HG03469 (cell line): ENCODE measurements at regions not wholly inside any gene's neighbourhood (a gene's known extent, or its start where the extent isn't known, plus 50 kb on each side); places are given as distances from the start of the nearest gene placed in this dataset.
A peak's percentile ranks its signal among the peaks of the same experiment; 100 is the strongest.

Experiments
- ATAC-seq: cut with Tn5 transposase; IDR thresholded peaks from one replicate; pipeline ENCODE4 v1.9.1; 2021; ENCODE audit warnings: mild to moderate bottlenecking, moderate library complexity, moderate number of reproducible peaks; ENCODE audit not compliant: unreplicated experiment

DNA sequence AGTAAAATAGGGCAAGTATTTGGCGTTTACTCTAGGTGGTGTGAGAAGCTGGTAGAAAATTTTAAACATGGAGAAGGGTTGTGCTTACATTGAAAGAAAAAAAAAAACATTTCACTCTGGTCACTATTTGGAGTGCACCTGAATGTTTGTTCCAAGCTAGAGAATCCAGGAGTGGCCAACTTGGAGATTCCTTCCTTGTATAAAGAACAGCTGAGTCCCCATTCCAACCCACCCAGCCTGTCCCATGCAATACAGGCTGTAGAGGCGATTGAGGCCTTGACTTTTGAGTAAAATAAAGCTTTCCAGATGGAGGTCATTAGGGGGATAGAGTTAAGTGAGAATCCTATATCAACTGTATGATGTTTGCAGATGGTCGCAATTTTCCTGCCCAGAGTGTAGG is 203.8 kb upstream of the SYT4 start:
- ATAC-seq = no peak

DNA sequence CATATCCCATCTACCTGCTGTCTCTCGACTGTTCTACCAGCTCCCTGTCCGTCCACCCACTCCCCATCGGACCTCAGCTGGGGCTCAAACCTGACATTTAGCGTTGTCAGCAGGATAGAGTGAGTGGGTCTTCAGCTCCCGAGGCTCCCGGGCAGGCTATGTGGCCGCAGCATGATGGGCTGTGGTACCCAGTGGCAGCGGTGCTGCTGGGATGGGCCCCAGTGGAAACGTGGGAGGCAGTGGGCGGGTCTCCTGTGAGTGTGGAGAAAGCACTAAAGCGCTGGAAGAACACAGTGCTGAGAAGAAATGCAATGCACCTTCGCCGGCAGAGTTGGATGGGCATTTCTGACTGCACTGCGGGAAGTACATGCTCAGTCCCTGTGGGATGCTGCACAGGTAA is 204.8 kb upstream of the SYT4 start:
- no peak for ATAC-seq

DNA sequence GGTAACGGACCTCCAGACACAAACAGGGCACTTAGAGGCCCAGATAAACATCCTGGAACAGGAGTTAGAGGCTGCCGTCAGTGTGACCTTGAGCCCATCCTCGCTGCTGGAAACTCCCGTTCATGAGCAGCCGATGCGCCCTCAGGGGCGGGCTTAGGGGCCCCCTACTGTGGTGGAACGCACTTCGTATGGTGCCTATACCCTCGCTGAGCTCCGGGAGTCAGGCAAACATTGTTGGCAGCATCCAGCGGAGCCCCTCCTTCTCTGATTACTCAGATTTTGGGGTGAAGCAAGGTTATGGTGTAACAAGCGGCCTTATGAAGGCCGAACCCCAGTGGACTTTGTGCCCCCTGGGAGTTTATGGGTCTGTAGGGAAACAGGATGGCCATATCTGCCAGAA is 205.3 kb upstream of the SYT4 start:
- no peak for ATAC-seq

DNA sequence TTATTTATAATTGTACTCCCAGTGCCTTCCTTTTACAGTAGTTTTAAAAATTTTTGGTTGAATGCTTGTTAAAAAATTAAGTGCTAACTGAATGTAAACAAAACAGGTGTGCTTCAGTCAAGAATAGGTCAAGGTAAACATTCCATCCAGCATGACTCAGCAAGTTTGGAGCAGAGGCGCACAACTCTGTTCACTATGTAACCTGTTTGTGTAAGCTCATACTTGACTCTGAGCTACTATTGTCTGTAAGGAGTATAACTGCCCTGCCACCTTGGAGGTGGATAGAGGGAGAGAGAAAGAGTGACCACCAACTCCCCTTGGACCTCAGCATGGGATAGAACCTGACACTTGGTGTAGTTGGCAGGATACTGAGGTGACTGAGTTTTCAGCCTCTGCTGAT is 207.4 kb upstream of the SYT4 start:
- no peak for ATAC-seq

DNA sequence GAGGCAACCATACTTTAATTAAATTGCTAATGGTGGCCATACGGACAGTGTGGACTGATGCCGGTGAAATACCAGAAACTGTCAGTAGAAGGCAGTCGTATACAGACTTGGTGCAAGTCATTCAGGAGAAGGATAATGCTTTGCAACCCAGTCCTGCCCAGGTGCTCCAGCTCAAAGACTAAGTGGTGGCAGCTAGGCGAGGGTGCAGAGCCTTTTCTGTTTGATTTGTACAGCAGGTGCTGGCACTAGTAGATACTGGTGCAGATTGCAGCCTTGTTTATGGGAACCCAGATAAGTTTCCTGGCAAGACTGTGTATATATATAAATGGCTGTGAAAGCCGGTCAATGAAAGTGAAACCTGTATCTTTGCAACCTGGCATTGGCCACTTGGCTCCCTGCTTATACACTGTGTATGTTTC is 208.3 kb upstream of the SYT4 start:
- ATAC-seq = no peak

DNA sequence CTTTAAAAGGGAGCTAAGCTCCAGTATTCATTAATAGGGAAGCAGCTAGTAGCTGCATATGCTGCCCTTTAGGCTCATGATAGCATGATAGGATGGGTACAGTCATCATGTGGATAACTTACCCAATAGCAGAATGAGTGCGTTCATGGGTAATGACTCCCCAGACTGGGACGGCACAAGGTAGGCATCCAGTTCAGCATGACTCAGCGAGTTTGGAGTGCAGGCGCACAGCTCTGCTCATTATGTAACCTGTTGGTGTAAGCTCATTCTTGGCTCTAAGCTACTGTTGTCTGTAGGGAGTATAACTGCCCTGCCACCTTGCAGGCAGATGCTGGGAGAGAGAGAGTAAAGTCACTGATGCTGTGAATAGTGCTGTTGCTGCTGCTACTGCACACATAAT is 209.2 kb upstream of the SYT4 start:
- ATAC-seq = no peak

DNA sequence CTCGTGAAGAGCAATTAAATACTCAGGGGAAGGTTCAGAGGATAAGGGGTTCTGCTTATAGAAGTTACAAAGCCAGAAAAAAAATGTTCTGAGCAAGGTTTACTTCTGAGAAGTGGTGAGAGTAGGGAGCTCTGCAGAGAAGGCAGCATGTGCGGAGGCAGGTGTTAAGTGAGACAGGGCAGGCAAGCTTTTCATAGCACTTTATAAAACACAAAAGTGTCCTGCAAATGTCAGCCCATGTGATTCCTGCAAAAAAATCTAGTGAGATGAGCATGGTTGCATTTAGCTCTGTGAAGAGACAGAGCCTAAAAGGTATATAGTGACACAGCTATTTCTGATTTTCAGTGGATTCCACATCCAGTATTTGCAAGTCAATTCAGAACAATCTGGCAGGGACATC is 223.8 kb upstream of the SYT4 start:
- no peak for ATAC-seq

DNA sequence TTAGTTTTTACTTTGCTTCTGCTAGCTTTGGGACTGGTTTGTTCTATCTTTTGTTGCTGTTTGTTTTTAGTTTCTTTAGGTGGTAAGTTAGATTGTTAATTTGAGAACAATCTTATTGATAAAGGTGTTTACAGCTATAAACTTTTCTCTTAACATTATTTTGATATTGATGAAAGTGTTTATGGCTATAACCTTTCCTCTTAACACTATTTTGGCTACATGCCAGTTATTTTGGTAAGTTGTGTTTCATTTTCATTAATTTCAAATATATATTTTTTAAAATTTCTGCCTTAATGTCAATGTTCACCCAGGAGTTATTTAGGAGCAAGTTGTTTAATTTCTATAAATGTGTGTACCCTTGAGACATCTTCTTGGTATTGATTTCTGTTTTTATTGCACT is 229.6 kb upstream of the SYT4 start:
- ATAC-seq = no peak

DNA sequence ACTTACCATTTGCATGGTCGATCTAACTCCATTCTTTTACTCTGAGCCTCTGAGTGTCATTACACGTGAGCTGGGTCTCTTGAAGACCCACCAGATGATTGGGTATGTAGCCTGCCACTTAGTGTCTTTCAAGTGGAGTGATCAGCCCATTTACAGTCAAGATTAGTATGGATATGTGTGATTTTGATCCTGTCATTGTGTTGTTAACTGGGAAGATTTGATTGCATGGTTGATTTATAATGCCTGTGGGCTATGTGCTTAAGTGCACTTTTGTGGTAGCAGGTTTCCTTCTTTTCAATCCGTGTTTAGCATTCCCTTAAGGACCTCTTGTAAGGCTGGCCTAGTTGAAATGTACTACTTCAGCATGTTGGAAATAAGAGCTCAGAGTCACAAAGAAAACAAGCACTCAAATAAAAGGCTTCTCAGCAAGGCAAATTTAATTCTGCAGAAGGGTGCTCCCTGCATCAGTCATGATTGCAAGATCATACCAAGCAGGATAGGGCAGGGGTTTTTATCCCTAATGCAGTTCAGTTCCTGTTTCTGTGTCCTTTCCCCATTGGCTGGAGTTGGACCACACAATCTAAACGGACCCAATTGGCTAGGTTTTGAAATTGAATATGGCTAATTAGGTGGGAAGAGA is 230.7 kb upstream of the SYT4 start:
- ATAC-seq = no peak

DNA sequence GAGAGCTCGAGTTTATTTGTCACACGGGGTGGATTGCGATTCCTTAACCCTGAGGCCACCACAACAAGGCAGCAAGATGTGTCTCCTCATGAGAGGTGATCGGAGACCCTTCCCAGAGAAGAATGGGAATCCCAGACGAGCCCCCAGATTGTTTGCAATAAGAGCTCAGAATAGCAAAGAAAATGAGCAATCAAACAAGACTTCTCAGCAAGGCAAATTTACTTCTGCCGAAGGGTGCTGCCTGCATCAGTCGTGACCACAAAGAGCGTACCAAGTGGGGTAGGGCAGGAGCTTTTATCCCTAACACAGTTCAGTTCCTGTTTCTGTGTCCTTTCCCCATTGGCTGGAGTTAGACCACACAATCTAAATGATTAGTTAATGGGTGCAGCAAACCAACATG is 237.5 kb upstream of the SYT4 start:
- ATAC-seq = no peak

DNA sequence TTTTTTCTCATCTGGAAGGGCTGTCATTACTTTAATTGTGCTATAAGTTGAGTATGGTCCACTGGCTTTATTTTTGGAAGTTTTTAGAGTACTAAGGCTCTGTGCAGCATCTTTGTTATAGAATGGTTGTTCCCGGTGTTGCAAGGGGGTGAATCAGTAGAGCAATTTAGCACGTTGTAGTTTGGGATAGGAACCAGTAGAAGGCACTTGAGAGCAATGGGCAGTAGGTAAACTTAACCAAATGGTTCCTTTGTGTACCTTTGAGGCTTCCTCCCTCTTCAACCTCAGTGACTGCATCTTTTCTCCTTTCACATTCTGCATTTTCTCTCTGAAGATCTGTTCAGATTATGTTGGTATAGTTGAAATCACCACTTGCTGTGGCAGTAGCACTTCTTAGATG is 238.2 kb upstream of the SYT4 start:
- ATAC-seq = no peak

DNA sequence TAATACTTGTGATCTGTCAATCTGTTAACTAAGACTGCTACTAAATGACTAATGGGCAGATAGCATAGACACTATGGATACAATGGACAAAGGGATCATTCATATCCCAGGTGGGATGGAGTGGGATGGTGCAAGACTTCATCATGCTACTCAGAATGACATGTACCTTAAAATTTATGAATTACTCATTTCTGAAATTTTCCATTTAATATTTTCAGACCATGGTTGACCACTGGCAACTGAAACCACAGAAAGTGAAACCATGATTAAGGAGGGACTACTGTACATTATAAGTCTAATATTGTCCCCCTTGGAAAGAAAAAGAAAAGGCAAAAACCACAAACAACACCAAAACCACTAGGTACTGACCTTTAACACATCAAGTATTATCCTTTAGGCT is 247.0 kb upstream of the SYT4 start:
- no peak for ATAC-seq

DNA sequence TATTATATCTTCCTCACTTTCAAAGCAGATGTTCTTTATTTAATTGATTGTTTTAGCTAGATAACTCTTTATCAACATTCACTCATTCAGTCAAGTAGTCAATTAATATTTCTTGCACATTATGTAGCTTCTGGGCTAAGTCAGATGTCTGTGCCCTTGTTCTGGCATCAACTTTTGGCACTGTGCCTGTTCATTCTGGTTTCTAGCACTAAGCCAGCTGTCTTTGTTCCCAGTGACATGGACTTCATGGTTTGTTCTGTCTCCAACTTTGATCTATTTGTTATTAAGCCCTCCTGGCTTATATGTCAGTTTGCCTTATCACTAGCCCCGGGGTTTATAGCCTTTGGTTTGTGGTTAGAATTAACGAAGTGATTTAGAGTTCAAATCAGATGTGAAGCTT is 247.9 kb upstream of the SYT4 start:
- no peak for ATAC-seq

DNA sequence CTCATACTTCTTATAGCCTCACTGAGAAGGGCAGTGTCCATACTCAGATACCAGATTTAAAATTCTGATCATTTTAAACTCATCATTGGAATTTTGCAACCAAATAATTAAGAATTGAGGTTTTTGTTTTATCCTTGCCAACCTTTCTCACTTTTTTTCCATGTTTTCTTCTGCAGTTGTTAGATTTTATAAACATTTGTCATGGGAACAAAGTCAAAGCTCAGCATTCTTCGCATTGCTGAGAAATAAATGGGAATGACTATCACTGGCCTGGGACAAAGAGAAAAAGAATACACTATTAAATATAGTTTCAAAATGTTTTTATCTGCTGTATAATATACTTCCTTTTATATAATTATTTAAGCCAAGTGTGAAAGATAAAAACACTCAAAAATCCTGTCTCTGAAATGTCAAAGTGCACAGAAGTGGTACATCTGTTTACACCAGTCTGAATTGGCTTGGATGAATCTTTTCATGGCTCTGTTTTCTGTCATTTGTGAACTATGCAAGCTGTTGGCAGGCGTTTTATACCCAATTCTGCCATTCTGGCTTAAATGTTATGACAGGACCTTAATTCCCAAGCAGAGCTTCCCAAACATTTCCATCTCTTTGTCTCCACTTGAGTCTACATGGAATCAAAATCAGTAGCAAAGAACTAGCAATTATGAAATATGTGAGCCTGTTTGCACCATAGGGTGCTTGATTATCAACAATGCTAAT is 249.3 kb upstream of the SYT4 start:
- ATAC-seq = no peak

DNA sequence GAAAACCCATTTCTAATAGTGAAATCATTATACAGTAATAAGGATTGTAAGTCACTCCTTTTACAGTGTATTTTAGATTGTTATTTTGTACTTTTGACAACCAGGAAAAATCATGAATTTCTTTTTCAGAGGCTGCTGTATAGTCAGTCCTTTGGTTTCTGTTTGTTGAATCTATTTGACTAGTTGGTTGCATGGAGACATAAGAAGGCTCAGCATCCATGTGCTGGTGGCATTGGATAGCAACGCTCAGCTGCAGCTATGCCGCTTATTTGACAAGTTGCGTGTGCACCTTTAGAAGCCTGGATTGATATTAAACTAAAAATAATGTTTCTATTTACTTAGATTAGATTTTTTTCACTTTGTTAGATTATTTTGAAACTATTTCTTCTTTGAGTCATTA is 254.1 kb upstream of the SYT4 start:
- no peak for ATAC-seq

DNA sequence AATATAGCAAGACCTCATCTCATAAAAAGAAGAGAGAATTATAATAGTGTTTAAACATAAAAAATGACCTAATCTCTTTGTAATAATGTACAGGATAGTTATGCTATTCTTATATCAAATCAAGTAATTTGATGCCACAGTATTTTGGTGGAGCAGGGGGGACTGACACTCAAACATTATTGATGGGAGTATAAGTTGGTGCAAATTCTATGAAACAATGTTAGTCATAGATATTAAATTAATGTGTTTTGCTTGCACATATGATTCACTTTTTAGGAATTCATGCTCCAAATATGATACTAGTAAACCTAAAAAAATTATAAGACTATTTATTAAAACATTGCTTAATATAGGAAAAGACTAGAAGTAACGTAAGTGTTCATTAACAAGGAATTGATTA is 256.1 kb upstream of the SYT4 start:
- no peak for ATAC-seq

DNA sequence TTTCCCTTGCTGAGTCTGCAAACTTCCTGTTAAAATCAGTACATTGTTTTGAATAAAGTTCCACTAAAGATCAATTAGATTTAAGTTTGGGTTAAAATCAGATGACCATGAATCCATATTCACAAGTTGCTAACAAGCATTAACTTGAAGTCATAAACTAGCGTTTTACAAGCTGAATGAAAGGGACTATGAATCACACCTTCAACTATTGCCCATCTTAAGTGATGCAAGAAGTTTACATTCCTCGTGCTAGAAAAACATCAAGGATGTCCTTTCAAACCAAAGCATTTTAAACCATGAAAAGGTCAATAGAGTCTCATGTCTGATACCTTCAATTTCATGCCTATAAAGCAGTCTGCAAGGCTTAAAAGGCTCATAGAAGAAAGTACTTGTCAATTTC is 257.2 kb upstream of the SYT4 start:
- ATAC-seq = no peak

DNA sequence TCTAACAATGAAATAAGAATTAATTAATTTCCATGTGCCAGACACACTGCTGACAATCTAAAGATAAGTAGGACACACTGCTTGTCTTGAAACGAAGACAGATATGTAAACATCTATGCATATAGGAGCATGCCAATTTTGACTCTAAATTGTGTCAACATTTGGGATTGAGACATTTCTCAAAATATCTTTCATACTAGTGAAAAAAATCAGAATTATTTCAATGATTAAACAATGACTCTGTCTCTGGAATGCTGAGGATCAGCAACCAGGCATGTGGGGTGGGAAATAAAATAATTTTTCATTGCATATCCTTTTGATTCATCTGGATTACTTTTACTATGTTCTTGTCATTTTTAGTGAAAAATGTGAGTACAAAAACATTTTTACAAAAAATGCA is 262.6 kb upstream of the SYT4 start:
- ATAC-seq = no peak

DNA sequence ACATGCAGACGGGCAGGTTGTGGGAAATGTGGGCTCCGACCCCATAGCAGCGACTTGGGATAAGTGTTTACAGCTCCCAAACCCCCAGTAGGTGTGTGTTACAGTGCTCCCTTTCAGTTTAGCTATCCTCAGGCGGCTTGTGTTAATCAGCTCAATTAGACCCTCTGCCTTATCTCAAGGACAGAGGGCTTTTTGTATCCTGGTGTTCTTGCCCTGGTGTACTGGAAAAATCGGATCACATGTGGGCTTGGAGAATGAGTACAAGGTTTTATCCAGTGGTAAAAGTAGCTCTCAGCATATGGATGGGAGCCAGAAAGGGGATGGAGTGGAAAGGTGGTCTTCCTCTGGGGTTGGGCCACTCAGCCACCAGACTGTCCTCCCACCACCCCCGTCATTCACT is 264.7 kb upstream of the SYT4 start:
- no peak for ATAC-seq

DNA sequence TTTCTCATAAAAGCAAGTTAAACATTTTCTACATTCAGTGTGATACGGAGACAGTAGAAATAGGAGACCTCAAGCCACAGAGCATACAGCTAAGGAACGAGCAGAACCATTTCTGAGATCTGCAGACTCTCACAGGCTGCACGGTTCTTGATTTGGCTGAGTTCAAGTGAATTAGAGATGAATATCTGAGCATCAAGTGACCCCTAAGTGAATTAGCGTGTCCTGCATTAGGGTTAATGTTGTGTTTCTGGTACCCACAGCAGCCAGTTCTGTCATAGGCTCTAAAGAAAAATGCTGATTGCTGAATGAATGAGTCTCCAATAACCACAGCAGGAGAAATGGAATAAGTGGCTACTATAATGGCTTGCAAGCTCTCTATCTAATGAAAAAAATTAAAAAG is 265.9 kb upstream of the SYT4 start:
- ATAC-seq = no peak

DNA sequence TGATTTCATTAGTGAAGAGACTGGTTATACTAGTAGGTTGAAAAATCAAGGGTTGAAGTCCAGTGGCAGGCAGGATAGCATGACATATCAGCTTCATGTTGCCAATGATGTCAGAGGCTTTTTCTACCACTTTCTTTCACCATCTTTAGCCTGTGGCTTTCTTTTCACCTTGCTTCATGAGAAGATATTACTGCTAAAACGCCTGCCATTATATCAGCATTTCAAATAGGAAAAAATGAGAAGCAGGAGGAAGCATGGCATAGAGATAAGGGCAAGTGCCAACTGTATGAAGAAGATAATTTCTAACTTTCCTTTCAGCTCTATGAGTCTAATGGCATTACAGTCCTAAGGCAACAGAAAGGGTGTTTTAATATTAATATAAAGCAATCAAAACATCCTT is 270.2 kb upstream of the SYT4 start:
- ATAC-seq = no peak

DNA sequence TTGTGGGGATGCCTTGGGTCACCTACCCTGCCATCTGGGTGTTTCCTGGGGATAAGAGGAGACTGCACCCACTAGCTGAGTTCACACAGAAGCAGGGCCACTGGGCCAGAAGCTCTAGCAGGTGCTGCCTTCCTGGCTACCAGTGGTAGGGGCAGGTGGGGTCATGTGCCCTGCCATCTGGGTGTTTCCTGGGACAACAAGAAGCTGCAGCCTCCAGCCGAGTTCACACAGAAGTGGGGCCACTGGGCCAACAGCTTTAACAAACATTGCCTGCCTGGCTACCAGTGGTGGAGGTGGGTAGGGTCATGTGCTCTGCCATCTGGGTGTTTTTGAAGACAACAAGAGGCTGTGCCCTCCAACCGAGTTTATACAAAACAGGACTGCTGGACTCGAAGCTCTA is 282.2 kb upstream of the SYT4 start:
- no peak for ATAC-seq

DNA sequence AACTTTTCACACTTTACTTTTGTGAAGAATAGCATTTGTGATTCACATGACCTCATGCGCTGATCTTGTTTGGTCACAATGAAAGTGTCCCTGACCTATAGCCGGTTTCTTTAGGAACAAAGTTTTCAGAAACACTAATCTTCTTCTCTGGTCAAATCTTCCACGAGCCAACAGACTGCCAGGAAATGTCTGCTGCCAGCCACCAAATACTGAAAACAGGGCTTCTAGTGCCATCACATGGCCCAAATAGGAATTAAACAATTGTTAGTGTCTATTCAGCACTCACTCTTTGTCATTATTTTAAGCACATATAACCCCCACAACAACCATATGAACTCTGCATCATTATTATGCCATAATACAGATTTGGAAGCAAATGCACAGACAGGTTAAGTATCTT is 286.5 kb upstream of the SYT4 start:
- peak; percentile 64 for ATAC-seq
